ENCODE measurements at regions not wholly inside any gene's neighbourhood (a gene's known extent, or its start where the extent isn't known, plus 50 kb on each side); places are given as distances from the start of the nearest gene placed in this dataset.
"Not testable (repeated sequence)": the region's sequence is repeated elsewhere in the genome, so short reads cannot be mapped to it uniquely, and the experiment has no call there.

GRCh38 chr7:9516662-9517061 is 1083.3 kb downstream of the NXPH1 start:
- no peak for DNase-seq (ENCODE audit: low read depth)
- no peak for TF ChIP-seq CTCF (conservative IDR thresholded peaks at IDR 0.05; ENCODE audit: control insufficient read depth, insufficient read depth, low read depth, low read length)
- no peak overlapping the region for H3K4me3 ChIP-seq (ENCODE audit: control insufficient read depth, low read depth, low read length)

- no peak for DNase-seq (ENCODE audit: low read depth)
- H3K4me3 ChIP-seq (ENCODE audit: control insufficient read depth, low read depth, low read length) = no peak overlapping the region
- no peak for TF ChIP-seq CTCF (conservative IDR thresholded peaks at IDR 0.05; ENCODE audit: control insufficient read depth, insufficient read depth, low read depth, low read length)
Measured at GRCh38 chr7:9523579-9523978, 1090.2 kb downstream of the NXPH1 start.

- DNase-seq (ENCODE audit: low read depth) = not testable (repeated sequence)
Measured at GRCh38 chr7:9552431-9552830, 1119.0 kb downstream of the NXPH1 start.

DNA sequence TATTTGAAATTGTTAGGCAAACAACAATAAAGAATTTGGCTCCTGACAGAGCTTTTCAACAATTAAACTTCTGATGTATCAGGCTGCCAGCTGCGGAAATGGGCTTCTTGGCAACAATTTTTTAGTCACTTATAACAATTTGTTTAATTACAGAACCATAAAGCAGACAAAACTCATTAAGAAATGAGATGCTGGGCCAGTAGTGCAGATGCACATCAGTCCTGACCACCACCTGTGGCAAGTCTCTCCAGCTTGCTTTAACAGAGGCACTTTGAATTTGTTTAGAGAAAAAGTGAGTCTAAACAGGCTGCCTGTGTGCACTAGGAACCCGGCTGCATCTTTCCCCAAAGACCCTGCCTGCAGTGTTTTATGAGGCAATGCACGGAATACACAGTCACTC is 1124.4 kb downstream of the NXPH1 start:
- DNase-seq (ENCODE audit: low read depth) = no peak
- H3K4me3 ChIP-seq (ENCODE audit: control insufficient read depth, low read depth, low read length) = no peak overlapping the region
- no peak for TF ChIP-seq CTCF (conservative IDR thresholded peaks at IDR 0.05; ENCODE audit: control insufficient read depth, insufficient read depth, low read depth, low read length)

More at GRCh38 chr7:9552431-9552830, 1119.0 kb downstream of the NXPH1 start:
- not testable (repeated sequence) for H3K4me3 ChIP-seq (ENCODE audit: control insufficient read depth, low read depth, low read length)

GRCh38 chr7:9575716-9576115 is 1142.3 kb downstream of the NXPH1 start:
- no peak for DNase-seq (ENCODE audit: low read depth)
- TF ChIP-seq CTCF (conservative IDR thresholded peaks at IDR 0.05; ENCODE audit: control insufficient read depth, insufficient read depth, low read depth, low read length) = no peak
- no peak overlapping the region for H3K4me3 ChIP-seq (ENCODE audit: control insufficient read depth, low read depth, low read length)

DNA sequence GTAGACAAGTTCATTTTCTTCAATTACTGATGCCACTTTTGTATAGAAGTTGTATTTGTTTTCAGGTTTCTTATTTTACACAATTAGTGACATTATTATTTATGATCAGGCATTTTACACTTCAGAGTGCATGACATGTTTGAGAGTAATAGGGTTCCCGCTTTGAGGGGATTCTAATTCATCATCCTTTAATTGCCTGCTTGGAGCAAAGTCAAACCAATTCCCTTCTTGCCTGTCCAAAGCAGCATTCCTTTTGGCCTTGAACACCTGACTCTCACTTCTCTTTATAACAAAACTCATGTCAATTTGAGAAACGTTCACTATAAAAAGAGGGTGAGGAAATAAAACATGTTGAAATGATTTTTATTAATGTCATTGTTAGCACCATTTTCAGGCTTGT is 1149.4 kb downstream of the NXPH1 start:
- no peak for TF ChIP-seq CTCF (conservative IDR thresholded peaks at IDR 0.05; ENCODE audit: control insufficient read depth, insufficient read depth, low read depth, low read length)
- H3K4me3 ChIP-seq (ENCODE audit: control insufficient read depth, low read depth, low read length) = no peak overlapping the region
- DNase-seq (ENCODE audit: low read depth) = no peak

DNA sequence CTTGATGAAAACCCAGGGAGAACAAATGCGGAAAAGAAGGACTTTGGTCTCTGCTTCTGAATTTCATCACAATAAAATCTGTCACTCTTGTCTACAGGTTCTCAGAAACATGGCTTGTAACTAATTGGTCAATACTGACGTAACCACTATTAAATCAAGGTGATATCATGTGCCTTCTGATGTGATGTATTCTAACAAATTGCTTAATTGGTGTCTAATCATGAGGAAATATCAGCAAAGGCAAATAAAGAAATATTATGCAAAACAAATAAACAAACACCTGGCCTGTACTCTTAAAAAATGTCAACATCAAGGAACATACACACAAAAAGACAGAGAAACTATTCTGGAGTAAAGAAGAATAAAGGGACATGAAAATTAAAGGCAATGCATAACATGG is 1165.0 kb downstream of the NXPH1 start:
- no peak overlapping the region for H3K4me3 ChIP-seq (ENCODE audit: control insufficient read depth, low read depth, low read length)
- no peak for TF ChIP-seq CTCF (conservative IDR thresholded peaks at IDR 0.05; ENCODE audit: control insufficient read depth, insufficient read depth, low read depth, low read length)
- DNase-seq (ENCODE audit: low read depth) = no peak

All from fibroblast of mammary gland (primary cell).